ENCODE measurements at regions not wholly inside any gene's neighbourhood (a gene's known extent, or its start where the extent isn't known, plus 50 kb on each side); places are given as distances from the start of the nearest gene placed in this dataset.

GRCh38 chr4:186445040-186445439, 110.3 kb downstream of the MTNR1A start (continued):
- TF ChIP-seq, protein P1, sequence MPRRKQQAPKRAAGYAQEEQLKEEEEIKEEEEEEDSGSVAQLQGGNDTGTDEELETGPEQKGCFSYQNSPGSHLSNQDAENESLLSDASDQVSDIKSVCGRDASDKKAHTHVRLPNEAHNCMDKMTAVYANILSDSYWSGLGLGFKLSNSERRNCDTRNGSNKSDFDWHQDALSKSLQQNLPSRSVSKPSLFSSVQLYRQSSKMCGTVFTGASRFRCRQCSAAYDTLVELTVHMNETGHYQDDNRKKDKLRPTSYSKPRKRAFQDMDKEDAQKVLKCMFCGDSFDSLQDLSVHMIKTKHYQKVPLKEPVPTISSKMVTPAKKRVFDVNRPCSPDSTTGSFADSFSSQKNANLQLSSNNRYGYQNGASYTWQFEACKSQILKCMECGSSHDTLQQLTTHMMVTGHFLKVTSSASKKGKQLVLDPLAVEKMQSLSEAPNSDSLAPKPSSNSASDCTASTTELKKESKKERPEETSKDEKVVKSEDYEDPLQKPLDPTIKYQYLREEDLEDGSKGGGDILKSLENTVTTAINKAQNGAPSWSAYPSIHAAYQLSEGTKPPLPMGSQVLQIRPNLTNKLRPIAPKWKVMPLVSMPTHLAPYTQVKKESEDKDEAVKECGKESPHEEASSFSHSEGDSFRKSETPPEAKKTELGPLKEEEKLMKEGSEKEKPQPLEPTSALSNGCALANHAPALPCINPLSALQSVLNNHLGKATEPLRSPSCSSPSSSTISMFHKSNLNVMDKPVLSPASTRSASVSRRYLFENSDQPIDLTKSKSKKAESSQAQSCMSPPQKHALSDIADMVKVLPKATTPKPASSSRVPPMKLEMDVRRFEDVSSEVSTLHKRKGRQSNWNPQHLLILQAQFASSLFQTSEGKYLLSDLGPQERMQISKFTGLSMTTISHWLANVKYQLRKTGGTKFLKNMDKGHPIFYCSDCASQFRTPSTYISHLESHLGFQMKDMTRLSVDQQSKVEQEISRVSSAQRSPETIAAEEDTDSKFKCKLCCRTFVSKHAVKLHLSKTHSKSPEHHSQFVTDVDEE (CRISPR knock-in tag; IDR thresholded peaks at IDR 0.05): no peak
- TF ChIP-seq RARB (CRISPR knock-in tag; IDR thresholded peaks at IDR 0.05): no peak

DNA sequence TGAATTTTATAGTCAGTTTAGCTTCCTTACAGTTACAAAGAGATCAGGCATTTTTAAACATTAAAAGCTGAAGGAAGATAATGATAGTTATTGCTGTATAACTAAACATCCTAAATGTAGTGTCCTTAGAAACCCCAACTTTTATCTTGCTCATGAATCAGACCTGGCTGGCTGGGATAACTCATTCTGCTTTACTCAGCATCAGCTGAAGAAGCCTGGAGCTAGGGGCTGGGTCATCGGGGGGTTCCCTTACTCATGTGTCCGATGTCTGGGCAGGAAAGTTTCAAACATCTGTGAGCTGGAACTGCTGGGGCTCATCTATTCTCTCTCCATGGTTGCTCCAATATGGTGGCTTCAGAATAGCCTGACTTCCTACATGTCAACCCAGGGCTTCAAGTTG, 113.9 kb downstream of the MTNR1A start:
- no peak for ATAC-seq
- TF ChIP-seq ZNF70 (CRISPR knock-in tag; IDR thresholded peaks at IDR 0.05): no peak
- no peak for TF ChIP-seq TOX (CRISPR knock-in tag; IDR thresholded peaks at IDR 0.05; ENCODE audit: borderline replicate concordance)
- no peak for TF ChIP-seq ZFP3 (CRISPR knock-in tag; IDR thresholded peaks at IDR 0.05)
- no peak for TF ChIP-seq ZC3H10 (CRISPR knock-in tag; IDR thresholded peaks at IDR 0.05)
- TF ChIP-seq, protein P2, sequence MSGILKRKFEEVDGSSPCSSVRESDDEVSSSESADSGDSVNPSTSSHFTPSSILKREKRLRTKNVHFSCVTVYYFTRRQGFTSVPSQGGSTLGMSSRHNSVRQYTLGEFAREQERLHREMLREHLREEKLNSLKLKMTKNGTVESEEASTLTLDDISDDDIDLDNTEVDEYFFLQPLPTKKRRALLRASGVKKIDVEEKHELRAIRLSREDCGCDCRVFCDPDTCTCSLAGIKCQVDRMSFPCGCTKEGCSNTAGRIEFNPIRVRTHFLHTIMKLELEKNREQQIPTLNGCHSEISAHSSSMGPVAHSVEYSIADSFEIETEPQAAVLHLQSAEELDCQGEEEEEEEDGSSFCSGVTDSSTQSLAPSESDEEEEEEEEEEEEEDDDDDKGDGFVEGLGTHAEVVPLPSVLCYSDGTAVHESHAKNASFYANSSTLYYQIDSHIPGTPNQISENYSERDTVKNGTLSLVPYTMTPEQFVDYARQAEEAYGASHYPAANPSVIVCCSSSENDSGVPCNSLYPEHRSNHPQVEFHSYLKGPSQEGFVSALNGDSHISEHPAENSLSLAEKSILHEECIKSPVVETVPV (CRISPR knock-in tag; IDR thresholded peaks at IDR 0.05): no peak
- TF ChIP-seq ZNF8 (CRISPR knock-in tag; IDR thresholded peaks at IDR 0.05): no peak
- TF ChIP-seq PPARA (CRISPR knock-in tag; IDR thresholded peaks at IDR 0.05; ENCODE audit: borderline replicate concordance): no peak
- TF ChIP-seq ZNF565 (CRISPR knock-in tag; conservative IDR thresholded peaks at IDR 0.05; ENCODE audit: low read depth): no peak
- no peak for TF ChIP-seq RARB (CRISPR knock-in tag; IDR thresholded peaks at IDR 0.05)
- TF ChIP-seq CSDC2 (CRISPR knock-in tag; IDR thresholded peaks at IDR 0.05): no peak
- TF ChIP-seq ZFP30 (CRISPR knock-in tag; IDR thresholded peaks at IDR 0.05): no peak
- no peak for TF ChIP-seq POU6F1 (CRISPR knock-in tag; IDR thresholded peaks at IDR 0.05; ENCODE audit: borderline replicate concordance, low read depth)
- TF ChIP-seq SNAI2 (CRISPR knock-in tag; IDR thresholded peaks at IDR 0.05): no peak
- TF ChIP-seq TCF4 (CRISPR knock-in tag; IDR thresholded peaks at IDR 0.05; ENCODE audit: borderline replicate concordance): no peak
- TF ChIP-seq, protein P3, sequence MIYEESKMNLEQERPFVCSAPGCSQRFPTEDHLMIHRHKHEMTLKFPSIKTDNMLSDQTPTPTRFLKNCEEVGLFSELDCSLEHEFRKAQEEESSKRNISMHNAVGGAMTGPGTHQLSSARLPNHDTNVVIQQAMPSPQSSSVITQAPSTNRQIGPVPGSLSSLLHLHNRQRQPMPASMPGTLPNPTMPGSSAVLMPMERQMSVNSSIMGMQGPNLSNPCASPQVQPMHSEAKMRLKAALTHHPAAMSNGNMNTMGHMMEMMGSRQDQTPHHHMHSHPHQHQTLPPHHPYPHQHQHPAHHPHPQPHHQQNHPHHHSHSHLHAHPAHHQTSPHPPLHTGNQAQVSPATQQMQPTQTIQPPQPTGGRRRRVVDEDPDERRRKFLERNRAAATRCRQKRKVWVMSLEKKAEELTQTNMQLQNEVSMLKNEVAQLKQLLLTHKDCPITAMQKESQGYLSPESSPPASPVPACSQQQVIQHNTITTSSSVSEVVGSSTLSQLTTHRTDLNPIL (CRISPR knock-in tag; IDR thresholded peaks at IDR 0.05; ENCODE audit: low read depth): no peak

DNA sequence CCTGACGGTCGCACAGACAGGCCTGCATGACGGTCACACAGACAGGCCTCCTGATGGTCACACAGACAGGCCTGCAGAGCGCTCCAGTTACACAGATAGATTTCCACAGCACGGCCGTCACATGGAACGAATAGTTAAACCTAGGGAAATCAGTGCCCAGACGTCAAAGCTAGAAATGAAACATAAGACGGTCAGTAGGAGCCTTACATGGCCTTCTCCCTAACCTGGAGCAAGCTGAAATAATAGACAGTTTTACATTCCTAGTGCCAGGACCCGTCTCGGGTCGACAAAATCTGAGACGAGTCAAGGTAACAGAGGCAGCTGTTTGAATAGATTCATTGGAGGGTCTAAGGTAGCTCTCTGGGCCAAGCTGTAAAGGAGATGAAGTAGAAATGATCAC, 126.9 kb downstream of the MTNR1A start:
- TF ChIP-seq POU6F1 (CRISPR knock-in tag; IDR thresholded peaks at IDR 0.05; ENCODE audit: borderline replicate concordance, low read depth): no peak
- no peak for TF ChIP-seq ZFP3 (CRISPR knock-in tag; IDR thresholded peaks at IDR 0.05)
- TF ChIP-seq ZC3H10 (CRISPR knock-in tag; IDR thresholded peaks at IDR 0.05): no peak
- no peak for TF ChIP-seq ARNTL (CRISPR knock-in tag; IDR thresholded peaks at IDR 0.05; ENCODE audit: borderline replicate concordance, low read depth)
- no peak for TF ChIP-seq ZNF70 (CRISPR knock-in tag; IDR thresholded peaks at IDR 0.05)
- TF ChIP-seq, protein P4, sequence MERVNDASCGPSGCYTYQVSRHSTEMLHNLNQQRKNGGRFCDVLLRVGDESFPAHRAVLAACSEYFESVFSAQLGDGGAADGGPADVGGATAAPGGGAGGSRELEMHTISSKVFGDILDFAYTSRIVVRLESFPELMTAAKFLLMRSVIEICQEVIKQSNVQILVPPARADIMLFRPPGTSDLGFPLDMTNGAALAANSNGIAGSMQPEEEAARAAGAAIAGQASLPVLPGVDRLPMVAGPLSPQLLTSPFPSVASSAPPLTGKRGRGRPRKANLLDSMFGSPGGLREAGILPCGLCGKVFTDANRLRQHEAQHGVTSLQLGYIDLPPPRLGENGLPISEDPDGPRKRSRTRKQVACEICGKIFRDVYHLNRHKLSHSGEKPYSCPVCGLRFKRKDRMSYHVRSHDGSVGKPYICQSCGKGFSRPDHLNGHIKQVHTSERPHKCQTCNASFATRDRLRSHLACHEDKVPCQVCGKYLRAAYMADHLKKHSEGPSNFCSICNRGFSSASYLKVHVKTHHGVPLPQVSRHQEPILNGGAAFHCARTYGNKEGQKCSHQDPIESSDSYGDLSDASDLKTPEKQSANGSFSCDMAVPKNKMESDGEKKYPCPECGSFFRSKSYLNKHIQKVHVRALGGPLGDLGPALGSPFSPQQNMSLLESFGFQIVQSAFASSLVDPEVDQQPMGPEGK (CRISPR knock-in tag; IDR thresholded peaks at IDR 0.05; ENCODE audit: borderline replicate concordance): no peak
- no peak for TF ChIP-seq ZNF565 (CRISPR knock-in tag; conservative IDR thresholded peaks at IDR 0.05; ENCODE audit: low read depth)
- TF ChIP-seq ESRRG (CRISPR knock-in tag; IDR thresholded peaks at IDR 0.05): no peak
- no peak for TF ChIP-seq ISL1 (CRISPR knock-in tag; IDR thresholded peaks at IDR 0.05)
- no peak for TF ChIP-seq TOX (CRISPR knock-in tag; IDR thresholded peaks at IDR 0.05; ENCODE audit: borderline replicate concordance)
- no peak for TF ChIP-seq OSR1 (CRISPR knock-in tag; IDR thresholded peaks at IDR 0.05)
- TF ChIP-seq, protein P3 (CRISPR knock-in tag; IDR thresholded peaks at IDR 0.05; ENCODE audit: low read depth): no peak
- no peak for TF ChIP-seq CSDC2 (CRISPR knock-in tag; IDR thresholded peaks at IDR 0.05)
- no peak for TF ChIP-seq BACH2 (CRISPR knock-in tag; IDR thresholded peaks at IDR 0.05; ENCODE audit: borderline replicate concordance)
- TF ChIP-seq TCF4 (CRISPR knock-in tag; IDR thresholded peaks at IDR 0.05; ENCODE audit: borderline replicate concordance): no peak
- ATAC-seq: no peak

Measured in SK-N-SH treated with all-trans-retinoic acid at 6 μM for 48 hours (cell line).